UCSD-AML1 (cell line): ENCODE measurements at regions not wholly inside any gene's neighbourhood (a gene's known extent, or its start where the extent isn't known, plus 50 kb on each side); places are given as distances from the start of the nearest gene placed in this dataset.

Experiments
- DNase-seq: peaks from one replicate; lab custom pipeline; 2025; ENCODE audit not compliant: unreplicated experiment; lab: John Stamatoyannopoulos, UW

GRCh38 chr1:232682248-232682647, 52.3 kb upstream of the SIPA1L2 start:
- no peak for DNase-seq

DNA sequence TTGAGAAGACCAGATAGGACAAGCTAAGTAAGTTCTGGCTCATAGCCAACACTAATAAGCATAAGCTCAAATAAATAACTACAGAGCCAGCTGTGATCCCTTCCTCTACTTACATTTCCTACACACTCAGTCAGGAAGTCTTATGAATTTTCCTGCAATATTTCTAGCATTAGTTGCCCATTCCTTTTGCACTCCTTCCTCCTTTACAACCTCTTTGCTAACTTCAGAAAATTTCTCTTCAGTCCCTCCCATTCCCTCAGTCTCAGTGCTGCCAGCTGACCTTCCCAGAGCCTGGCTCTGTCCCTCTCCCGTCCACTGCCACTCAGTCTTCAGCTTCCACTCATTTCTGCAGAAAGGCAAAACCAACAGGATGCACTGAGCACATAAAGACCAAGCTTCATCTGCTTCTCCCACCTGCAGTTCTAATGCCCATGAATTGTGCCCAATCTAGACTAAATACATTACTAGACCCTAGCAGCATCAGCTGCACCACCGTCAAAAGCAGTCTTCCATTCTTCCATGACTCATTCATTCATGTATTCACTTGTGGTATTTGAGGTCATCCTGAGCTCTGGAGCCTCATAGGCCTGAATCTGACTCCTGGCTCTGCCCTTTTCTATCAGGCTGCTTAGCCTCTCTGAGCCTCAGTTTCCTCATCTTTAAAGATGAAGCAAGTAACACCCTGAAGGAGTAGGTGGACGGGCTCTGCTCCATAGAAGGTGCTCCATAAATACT, 54.6 kb upstream of the SIPA1L2 start:
- no peak for DNase-seq

- DNase-seq, result peak; percentile 63
Measured at GRCh38 chr1:232686346-232686745, 56.4 kb upstream of the SIPA1L2 start.

- no peak for DNase-seq
Measured at GRCh38 chr1:232687304-232687703, 57.4 kb upstream of the SIPA1L2 start.

GRCh38 chr1:232687728-232688127, 57.8 kb upstream of the SIPA1L2 start:
- no peak for DNase-seq

- DNase-seq, result no peak
Measured at GRCh38 chr1:232688398-232688797, 58.5 kb upstream of the SIPA1L2 start.

DNA sequence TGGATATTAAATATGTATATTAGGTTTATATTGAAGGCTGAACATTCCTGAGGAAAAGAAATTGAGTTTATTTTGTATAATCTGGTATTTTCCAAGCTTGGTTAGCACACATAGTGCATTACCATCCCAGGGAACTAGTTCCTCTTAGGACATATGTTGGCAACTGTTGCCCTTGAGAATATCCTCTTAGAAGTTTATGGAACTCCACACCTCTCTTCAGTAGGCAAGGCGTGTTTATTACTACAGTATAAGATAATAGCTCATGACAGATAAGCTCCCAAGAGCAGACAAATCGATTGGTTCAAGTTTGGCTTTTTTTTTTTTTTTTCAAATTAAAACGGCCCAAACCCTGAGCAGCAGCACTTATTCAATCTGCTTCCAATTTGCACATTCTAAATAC, 59.8 kb upstream of the SIPA1L2 start:
- DNase-seq, result no peak

- no peak for DNase-seq
Measured at GRCh38 chr1:232690285-232690935, 60.5 kb upstream of the SIPA1L2 start.

DNA sequence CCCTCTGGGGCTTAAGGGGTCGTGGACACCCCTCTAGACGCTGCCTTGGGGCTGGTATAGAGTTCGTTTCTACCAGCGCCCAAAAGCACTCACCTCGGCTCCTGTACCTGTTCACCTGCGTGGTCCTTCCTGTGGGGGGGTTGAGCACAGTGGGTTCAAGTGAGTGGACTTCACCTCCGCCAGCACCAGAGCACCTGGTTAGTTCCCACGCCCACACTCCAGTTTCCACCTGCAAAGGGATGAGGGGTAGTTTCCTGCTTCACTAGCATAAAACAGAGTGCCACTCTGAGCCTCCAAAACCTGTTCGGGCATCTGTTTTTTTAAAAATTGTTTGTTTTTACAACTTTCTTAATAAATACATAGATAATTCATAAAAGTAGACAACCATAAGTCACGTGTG, 64.5 kb upstream of the SIPA1L2 start:
- DNase-seq, result no peak

- DNase-seq, result no peak
Measured at GRCh38 chr1:232695621-232696385, 65.9 kb upstream of the SIPA1L2 start.

DNA sequence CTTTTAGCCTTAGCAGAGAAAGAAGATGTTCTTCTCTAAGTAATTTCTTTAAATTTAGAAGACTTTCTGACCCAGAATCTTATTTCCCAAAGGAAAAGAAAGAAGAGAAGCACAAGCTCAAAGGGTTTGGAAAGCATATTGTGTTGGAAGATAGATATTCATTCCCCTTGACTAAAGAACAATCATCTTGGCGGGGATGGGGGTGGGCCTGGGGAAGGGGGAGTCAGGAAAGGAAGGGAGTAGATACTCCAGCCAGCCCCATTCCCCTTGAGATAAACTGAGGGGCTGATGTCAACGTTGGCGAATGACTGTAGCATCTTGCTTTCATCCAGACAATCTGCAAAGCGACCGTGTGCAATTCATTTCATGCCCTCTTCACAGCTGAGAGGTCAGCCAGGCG, 66.5 kb upstream of the SIPA1L2 start:
- no peak for DNase-seq

DNA sequence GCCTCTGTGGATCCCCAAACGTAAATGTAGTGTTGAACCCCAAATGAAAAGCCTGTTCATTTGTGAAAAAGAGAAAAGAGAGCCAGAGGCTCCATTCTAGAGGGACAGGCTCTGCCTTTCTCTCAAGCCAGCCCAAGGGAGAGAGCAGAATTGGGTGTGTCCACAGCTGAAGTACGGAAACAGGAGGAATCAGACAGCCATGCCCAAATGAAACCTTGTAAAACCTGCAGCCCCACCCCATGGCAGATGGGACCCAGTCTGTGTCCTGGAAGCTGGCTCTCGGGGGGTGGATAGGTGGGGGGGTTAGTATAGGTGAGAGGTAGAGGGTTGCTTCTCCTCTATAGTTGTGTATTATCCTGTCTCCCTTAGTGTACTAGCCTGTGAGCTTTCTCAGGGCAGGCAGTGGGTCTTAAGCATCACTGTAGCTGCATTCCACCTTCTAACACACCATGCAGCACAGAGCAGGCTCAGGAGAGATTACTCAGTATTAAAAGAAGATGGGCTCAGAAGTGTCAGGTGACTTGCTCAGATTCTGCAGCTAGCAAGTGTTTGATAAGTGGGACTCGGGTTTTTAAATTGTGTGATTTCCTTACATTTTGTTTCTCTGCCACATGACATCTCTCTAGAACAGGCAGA, 67.4 kb upstream of the SIPA1L2 start:
- no peak for DNase-seq

DNA sequence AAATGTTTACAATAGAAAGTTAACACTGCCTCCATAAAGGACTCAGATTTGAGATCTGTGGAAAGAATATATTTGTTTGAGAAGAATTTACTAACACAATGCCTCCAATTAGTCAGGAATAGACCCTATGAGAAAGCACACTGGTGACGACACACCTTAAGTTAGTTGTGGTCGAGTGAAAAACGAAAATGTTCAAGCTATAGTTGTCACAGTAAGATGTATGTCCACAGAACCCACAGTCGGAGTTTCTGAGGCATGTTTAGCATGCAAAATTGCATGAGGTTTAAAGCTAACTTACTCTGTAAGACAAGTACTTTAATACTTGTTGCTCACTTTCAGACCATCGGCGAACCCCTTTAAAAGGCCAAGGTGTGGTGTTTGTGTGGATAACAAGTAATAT, 69.9 kb upstream of the SIPA1L2 start:
- no peak for DNase-seq

GRCh38 chr1:232702911-232703310, 73.0 kb upstream of the SIPA1L2 start:
- DNase-seq, result no peak

GRCh38 chr1:232704256-232704655, 74.3 kb upstream of the SIPA1L2 start:
- DNase-seq, result no peak

- no peak for DNase-seq
Measured at GRCh38 chr1:232704694-232705680, 75.1 kb upstream of the SIPA1L2 start.

- DNase-seq, result no peak
Measured at GRCh38 chr1:232705815-232706575, 76.1 kb upstream of the SIPA1L2 start.

DNA sequence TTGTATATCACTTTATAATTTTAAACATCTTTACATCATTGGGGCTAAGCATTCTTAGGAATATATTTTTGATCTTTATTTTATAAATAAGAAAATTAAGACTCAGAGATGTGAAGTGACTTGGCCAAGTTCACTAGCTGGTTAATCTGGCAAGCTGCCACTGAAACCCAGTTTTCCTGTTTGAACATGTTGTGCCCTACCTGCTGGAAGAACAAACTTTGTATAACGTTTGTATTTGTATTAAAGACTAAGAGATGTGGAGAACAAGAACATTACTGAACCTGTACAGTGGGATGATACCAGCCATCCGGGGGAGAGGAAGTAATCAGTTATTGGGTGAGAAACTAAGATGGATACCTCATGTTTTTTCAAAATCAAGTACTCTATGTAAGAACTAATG, 77.2 kb upstream of the SIPA1L2 start:
- DNase-seq, result no peak

DNA sequence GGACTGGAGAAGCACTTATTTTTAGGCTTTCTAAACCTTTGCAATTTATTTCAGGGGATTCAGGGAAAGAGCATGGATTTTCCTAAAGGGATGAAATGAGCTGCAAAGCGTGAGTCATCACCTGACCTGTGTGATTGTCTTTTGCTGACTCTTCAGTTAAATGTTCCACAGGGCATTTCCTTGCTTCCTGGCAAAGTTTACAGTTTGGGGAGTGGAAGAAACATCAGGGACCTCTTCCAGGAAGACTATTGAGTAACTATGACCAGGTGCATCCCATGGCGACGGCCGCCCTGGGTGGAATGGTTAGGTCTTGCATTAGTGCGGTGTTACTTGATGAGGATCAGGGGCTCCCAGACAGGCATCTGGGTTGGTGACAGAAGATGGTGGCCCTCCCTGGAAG, 79.5 kb upstream of the SIPA1L2 start:
- DNase-seq, result no peak

- DNase-seq, result no peak
Measured at GRCh38 chr1:232711996-232712395, 82.1 kb upstream of the SIPA1L2 start.
